Mesenchymal stem cell (in vitro differentiated cells and primary cell): ENCODE measurements at regions not wholly inside any gene's neighbourhood (a gene's known extent, or its start where the extent isn't known, plus 50 kb on each side); places are given as distances from the start of the nearest gene placed in this dataset.

Experiments used
- DNase-seq: peaks from one replicate; pipeline ENCODE4 v3.0.0-alpha.2; 2013
- H2AFZ ChIP-seq: one replicate; pipeline ENCODE4 v1.6.1; 2013; ENCODE audit warnings: low read depth, mild to moderate bottlenecking, control low read depth, inconsistent platforms, low read length, moderate library complexity
- H2AK5ac ChIP-seq: 2 replicates; pipeline ENCODE4 v1.6.1; 2013; ENCODE audit warnings: low read length, moderate library complexity, mild to moderate bottlenecking, inconsistent platforms; ENCODE audit not compliant: severe bottlenecking
- H2BK120ac ChIP-seq: one replicate; pipeline ENCODE4 v1.6.1; 2013; ENCODE audit warnings: low read depth, mild to moderate bottlenecking, inconsistent platforms, low read length, moderate library complexity
- H2BK12ac ChIP-seq, 2 experiments: one replicate each; pipeline ENCODE4 v1.6.1; 2013; ENCODE audit warnings: inconsistent platforms in 2 of 2, low read length in 2 of 2, mild to moderate bottlenecking in 2 of 2, moderate library complexity in 2 of 2, control low read depth in 1 of 2
- H2BK15ac ChIP-seq: one replicate; pipeline ENCODE4 v1.6.1; 2013; ENCODE audit warnings: mild to moderate bottlenecking, low read depth, inconsistent platforms; ENCODE audit not compliant: poor library complexity, severe bottlenecking
- H2BK5ac ChIP-seq: 2 replicates; pipeline ENCODE4 v1.6.1; 2013; ENCODE audit warnings: low read depth, mild to moderate bottlenecking, low read length, control low read depth, inconsistent platforms; ENCODE audit not compliant: poor library complexity, severe bottlenecking
- H3K14ac ChIP-seq, 2 experiments: one replicate each; pipeline ENCODE4 v1.6.1; 2013; ENCODE audit warnings: inconsistent platforms in 2 of 2, low read length in 2 of 2, control low read depth in 1 of 2, mild to moderate bottlenecking in 1 of 2, moderate library complexity in 1 of 2
- H3K18ac ChIP-seq, 2 experiments: one replicate each; pipeline ENCODE4 v1.6.1; 2013; ENCODE audit warnings: inconsistent platforms in 2 of 2, low read length in 2 of 2, control low read depth in 1 of 2, low read depth in 1 of 2, mild to moderate bottlenecking in 1 of 2
- H3K23ac ChIP-seq, 2 experiments: one replicate each; pipeline ENCODE4 v1.6.1; 2013; ENCODE audit warnings: inconsistent platforms in 2 of 2, low read length in 2 of 2, mild to moderate bottlenecking in 2 of 2, moderate library complexity in 2 of 2, control low read depth in 1 of 2
- H3K27ac ChIP-seq: 2 replicates; pipeline ENCODE4 v1.5.1; 2013; ENCODE audit warnings: mild to moderate bottlenecking, moderate library complexity, low read length, control low read depth, inconsistent platforms; ENCODE audit not compliant: poor library complexity, severe bottlenecking
- H3K27me3 ChIP-seq, 2 experiments: 2 replicates each; pipeline versions ENCODE4 v1.6.1 to v1.7.0; 2013; ENCODE audit warnings: low read length in 2 of 2, mild to moderate bottlenecking in 2 of 2, moderate library complexity in 2 of 2, control low read depth in 1 of 2, inconsistent platforms in 1 of 2; ENCODE audit not compliant: control insufficient read depth in 1 of 2, insufficient read depth in 1 of 2
- H3K36me3 ChIP-seq, 2 experiments: 2 replicates each; pipeline versions ENCODE4 v1.6.1 to v1.7.0; 2013; ENCODE audit warnings: low read length in 2 of 2, control low read depth in 1 of 2, inconsistent platforms in 1 of 2, low read depth in 1 of 2, mild to moderate bottlenecking in 1 of 2; ENCODE audit not compliant: insufficient read depth in 2 of 2, control insufficient read depth in 1 of 2
- H3K4ac ChIP-seq, 2 experiments: one replicate each; pipeline ENCODE4 v1.6.1; 2013; ENCODE audit warnings: inconsistent platforms in 2 of 2, low read length in 2 of 2, mild to moderate bottlenecking in 2 of 2, moderate library complexity in 2 of 2, control low read depth in 1 of 2, low read depth in 1 of 2
- H3K4me1 ChIP-seq: 2 replicates; pipeline ENCODE4 v1.6.1; 2013; ENCODE audit warnings: low read depth, low read length, control low read depth; ENCODE audit not compliant: control insufficient read depth, insufficient read depth
- H3K4me2 ChIP-seq: 2 replicates; pipeline ENCODE4 v1.6.1; 2013; ENCODE audit warnings: low read length, mild to moderate bottlenecking, inconsistent platforms; ENCODE audit not compliant: poor library complexity, severe bottlenecking
- H3K4me3 ChIP-seq, 2 experiments: 2 replicates each; pipeline versions ENCODE4 v1.5.1 to v1.7.0; 2013; ENCODE audit warnings: low read length in 2 of 2, mild to moderate bottlenecking in 2 of 2, control low read depth in 1 of 2, low read depth in 1 of 2; ENCODE audit not compliant: insufficient read depth in 1 of 2
- H3K79me1 ChIP-seq: replicated peaks from 2 replicates; pipeline ENCODE4 v1.6.1; 2013; ENCODE audit warnings: mild to moderate bottlenecking, control low read depth, low read length, inconsistent platforms; ENCODE audit not compliant: poor library complexity, severe bottlenecking
- H3K9ac ChIP-seq: 2 replicates; pipeline ENCODE4 v1.7.0; 2013; ENCODE audit warnings: mild to moderate bottlenecking, low read length, moderate library complexity
- H3K9me3 ChIP-seq: 2 replicates; pipeline ENCODE4 v1.7.0; 2013; ENCODE audit warnings: mild to moderate bottlenecking, low read length; ENCODE audit not compliant: control insufficient read depth
- H4K8ac ChIP-seq: one replicate; pipeline ENCODE4 v1.6.1; 2013; ENCODE audit warnings: inconsistent platforms, mild to moderate bottlenecking, low read length, moderate library complexity
- H4K91ac ChIP-seq: one replicate; pipeline ENCODE4 v1.6.1; 2013; ENCODE audit warnings: mild to moderate bottlenecking, low read length, inconsistent platforms
- WGBS: methylation state at CpG from one replicate; pipeline ENCODE4 v1.1.7; 2013; ENCODE audit warnings: mixed read lengths; 5-methylcytosine and 5-hydroxymethylcytosine counted together

DNA sequence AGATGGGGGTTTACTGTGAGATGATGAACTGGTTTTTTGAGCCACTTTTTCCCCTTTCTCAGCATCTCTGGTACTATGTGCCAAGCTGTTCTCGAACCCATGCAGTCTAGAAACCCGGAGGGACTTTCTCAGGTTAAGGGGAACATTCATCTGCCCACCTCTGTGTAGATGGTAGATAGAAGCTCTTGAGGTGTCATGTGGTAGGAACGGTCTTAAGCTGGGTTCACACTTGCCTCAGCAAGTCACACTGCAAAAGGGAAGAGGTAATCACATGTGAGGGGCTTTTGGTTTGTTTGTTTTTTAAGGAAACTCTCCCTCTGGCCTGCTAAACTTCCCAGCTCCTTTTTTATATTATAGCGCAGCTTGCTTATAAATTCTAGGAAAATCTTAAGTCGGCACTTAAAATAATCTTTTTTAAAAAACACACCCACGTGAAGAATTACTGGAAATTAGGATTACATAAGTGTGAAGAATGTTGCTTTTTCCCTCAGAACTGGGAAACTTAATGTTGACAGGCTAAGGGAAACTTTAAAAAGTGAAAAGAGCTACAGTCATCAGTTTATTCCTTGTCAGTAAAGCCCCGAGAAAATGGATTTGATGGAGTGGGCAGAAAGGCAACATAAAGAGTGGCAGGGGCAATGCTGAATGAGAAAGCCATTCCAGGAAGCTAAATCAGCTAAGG, 430.3 kb downstream of the ARHGEF28 start:
- no peak overlapping the region for H2AK5ac ChIP-seq
- no peak overlapping the region for H2BK5ac ChIP-seq
- H3K27me3 ChIP-seq: no peaks in the 10 kb centered on the region
- H3K4me3 ChIP-seq: no peak overlapping the region
- H3K36me3 ChIP-seq: no peaks in the 10 kb centered on the region
- no peaks in the 10 kb centered on the region for H3K9me3 ChIP-seq
- no peak overlapping the region for H2BK12ac ChIP-seq
- no peak overlapping the region for H3K14ac ChIP-seq
- H2AFZ ChIP-seq: no peak overlapping the region
- H3K4me1 ChIP-seq: no peaks in the 10 kb centered on the region
- H3K4me2 ChIP-seq: no peak overlapping the region
- no peak overlapping the region for H3K9ac ChIP-seq
- no peak overlapping the region for H3K27ac ChIP-seq
- H2BK15ac ChIP-seq: no peak overlapping the region
- no peak for DNase-seq
- no peak overlapping the region for H3K18ac ChIP-seq
- H3K79me1 ChIP-seq: no peaks in the 10 kb centered on the region
- H3K4ac ChIP-seq: no peak overlapping the region
- H4K91ac ChIP-seq: no peak overlapping the region
- no peak overlapping the region for H4K8ac ChIP-seq
- WGBS: 74% methylated on average over 5 of the region's 7 CpGs
- H3K23ac ChIP-seq: no peak overlapping the region
- no peak overlapping the region for H2BK120ac ChIP-seq

DNA sequence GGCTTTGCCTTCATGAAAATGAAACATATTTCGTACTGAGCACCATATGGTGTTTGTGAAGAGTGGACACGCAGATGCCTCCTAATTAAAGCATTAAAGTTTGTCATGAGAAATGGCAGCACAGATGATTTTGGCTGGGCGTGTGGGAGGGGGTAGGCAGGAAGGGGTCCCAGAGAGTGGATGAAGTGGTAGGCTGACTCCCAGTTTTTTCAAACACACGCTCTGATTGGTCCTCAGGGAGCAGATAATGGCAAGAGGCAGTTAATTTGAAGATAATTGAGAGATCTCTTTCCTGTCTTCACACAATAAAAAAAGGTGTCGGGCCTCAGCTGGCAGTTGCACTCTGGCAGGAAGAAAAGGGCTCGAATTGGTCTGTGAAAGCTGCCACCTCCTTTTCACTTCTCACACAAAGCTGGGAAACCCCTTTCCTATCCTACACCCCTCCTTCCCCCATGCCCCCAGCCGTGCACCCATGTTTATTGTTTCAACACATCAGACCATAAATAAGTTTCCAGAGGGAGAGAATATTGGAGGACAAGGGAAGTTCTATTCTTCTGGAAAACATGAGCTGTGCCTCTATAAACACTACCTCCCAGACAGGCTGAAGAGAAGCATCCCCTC, 429.6 kb downstream of the ARHGEF28 start:
- H3K9me3 ChIP-seq: no peaks in the 10 kb centered on the region
- H3K36me3 ChIP-seq: no peaks in the 10 kb centered on the region
- H4K8ac ChIP-seq: peak overlapping the region; percentile 50
- H3K23ac ChIP-seq: no peak overlapping the region
- no peak overlapping the region for H2AK5ac ChIP-seq
- no peak overlapping the region for H3K4ac ChIP-seq
- 86% methylated on average over 5 of the region's 7 CpGs for WGBS
- no peak overlapping the region for H2BK12ac ChIP-seq
- no peak overlapping the region for H3K14ac ChIP-seq
- H2BK120ac ChIP-seq: no peak overlapping the region
- no peak overlapping the region for H2AFZ ChIP-seq
- H3K4me3 ChIP-seq: no peak overlapping the region
- peak; percentile 18 for DNase-seq
- H3K4me2 ChIP-seq: no peak overlapping the region
- no peak overlapping the region for H2BK5ac ChIP-seq
- no peak overlapping the region for H3K9ac ChIP-seq
- no peak overlapping the region for H2BK15ac ChIP-seq
- no peak overlapping the region for H4K91ac ChIP-seq
- H3K4me1 ChIP-seq: no peaks in the 10 kb centered on the region
- no peaks in the 10 kb centered on the region for H3K27me3 ChIP-seq
- peak overlapping the region in 1 of 2 experiments; percentile 22 for H3K18ac ChIP-seq
- no peak overlapping the region for H3K27ac ChIP-seq
- no peaks in the 10 kb centered on the region for H3K79me1 ChIP-seq

DNA sequence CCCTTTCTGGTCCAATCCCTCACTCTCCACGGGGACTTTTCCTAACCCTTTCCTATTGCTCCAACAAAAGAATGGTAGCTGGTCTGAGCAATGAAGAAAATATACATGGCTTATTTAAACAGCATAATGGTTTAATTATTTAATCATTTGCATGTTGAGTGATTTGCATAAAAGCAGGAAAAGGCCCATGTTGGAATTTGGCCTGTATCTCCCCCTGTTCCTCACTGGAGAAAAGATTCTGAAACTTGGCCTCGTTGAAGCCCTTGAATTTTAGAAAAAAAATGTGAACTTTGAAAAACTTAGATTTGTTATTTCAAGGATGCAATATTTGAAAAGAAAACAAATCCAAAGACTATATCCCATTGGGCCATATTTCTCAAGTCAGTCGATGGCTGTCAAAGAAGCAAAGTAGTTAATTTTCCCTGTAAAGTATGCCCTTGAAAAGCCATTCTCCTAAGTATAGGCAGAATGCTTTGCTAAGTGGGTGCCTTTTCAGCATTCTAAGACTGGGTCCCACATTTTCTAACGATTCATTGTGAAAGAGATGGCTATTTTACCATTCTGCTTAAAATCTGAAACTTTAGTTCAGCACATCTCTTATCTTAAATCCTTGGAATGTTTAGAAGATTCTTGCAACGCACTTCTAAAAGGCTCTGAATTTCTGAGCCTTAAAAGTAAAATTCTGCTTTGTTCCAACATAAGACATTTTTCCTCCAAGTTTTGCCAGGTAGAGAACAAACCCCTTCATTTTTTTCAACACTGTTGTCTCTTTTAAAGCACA, 428.8 kb downstream of the ARHGEF28 start:
- Histone ChIP-seq H2BK120ac (no peak overlapping the region), H3K18ac (no peak overlapping the region)

GRCh38 chr5:74054139-74054538, 428.1 kb downstream of the ARHGEF28 start:
- no peak overlapping the region for H2BK5ac ChIP-seq
- H2BK120ac ChIP-seq: no peak overlapping the region
- no peak overlapping the region for H3K4me2 ChIP-seq
- H3K9me3 ChIP-seq: no peaks in the 10 kb centered on the region
- no peaks in the 10 kb centered on the region for H3K4me1 ChIP-seq
- H3K18ac ChIP-seq: no peak overlapping the region
- no peak overlapping the region for H3K23ac ChIP-seq
- no peak overlapping the region for H3K4ac ChIP-seq
- no peak overlapping the region for H4K8ac ChIP-seq
- no peak overlapping the region for H2AFZ ChIP-seq
- H2BK15ac ChIP-seq: no peak overlapping the region
- no peak overlapping the region for H2BK12ac ChIP-seq
- H3K9ac ChIP-seq: no peak overlapping the region
- DNase-seq: no peak
- no peak overlapping the region for H3K27ac ChIP-seq
- H2AK5ac ChIP-seq: no peak overlapping the region
- H3K79me1 ChIP-seq: no peaks in the 10 kb centered on the region
- H3K36me3 ChIP-seq: no peaks in the 10 kb centered on the region
- 98% methylated on average over 5 of the region's 5 CpGs for WGBS
- no peak overlapping the region for H4K91ac ChIP-seq
- no peaks in the 10 kb centered on the region for H3K27me3 ChIP-seq
- no peak overlapping the region for H3K14ac ChIP-seq
- no peak overlapping the region for H3K4me3 ChIP-seq

More for the DNA sequence above, 428.8 kb downstream of the ARHGEF28 start:
- Histone ChIP-seq H3K36me3 (no peaks in the 10 kb centered on the region), H2AK5ac (no peak overlapping the region), H2AFZ (no peak overlapping the region), H2BK12ac (no peak overlapping the region), H2BK15ac (no peak overlapping the region), H3K27ac (no peak overlapping the region), H3K23ac (no peak overlapping the region), H2BK5ac (no peak overlapping the region), H3K4me3 (no peak overlapping the region), H3K4me2 (no peak overlapping the region), H3K9me3 (no peaks in the 10 kb centered on the region), H3K4ac (no peak overlapping the region), H3K79me1 (no peaks in the 10 kb centered on the region), H3K9ac (no peak overlapping the region), H3K27me3 (no peaks in the 10 kb centered on the region), H4K8ac (no peak overlapping the region), H3K4me1 (no peaks in the 10 kb centered on the region), H3K14ac (no peak overlapping the region), H4K91ac (no peak overlapping the region)
- no peak for DNase-seq
- WGBS: 79% methylated on average over 3 of the region's 5 CpGs
